SU-DHL-6 (cell line): ENCODE measurements at regions not wholly inside any gene's neighbourhood (a gene's known extent, or its start where the extent isn't known, plus 50 kb on each side); places are given as distances from the start of the nearest gene placed in this dataset.

Source experiments
- EZH2phosphoT487 ChIP-seq: fragments of 200-600 bp; sonication (generic), shearing (Covaris generic); conservative IDR thresholded peaks from 2 replicates; pipeline ENCODE4 v1.6.1; 2018; ENCODE audit warnings: mild to moderate bottlenecking, antibody characterized with exemption, low read length, moderate library complexity, mixed read lengths
- TF ChIP-seq, protein P1 (sequence below): fragments of 200-600 bp; sonication (generic); IDR thresholded peaks from one replicate; pipeline ENCODE4 v1.5.1; 2017; ENCODE audit warnings: antibody characterized with exemption, mild to moderate bottlenecking, low read length, moderate library complexity; ENCODE audit not compliant: insufficient read depth, poor library complexity, severe bottlenecking

DNA sequence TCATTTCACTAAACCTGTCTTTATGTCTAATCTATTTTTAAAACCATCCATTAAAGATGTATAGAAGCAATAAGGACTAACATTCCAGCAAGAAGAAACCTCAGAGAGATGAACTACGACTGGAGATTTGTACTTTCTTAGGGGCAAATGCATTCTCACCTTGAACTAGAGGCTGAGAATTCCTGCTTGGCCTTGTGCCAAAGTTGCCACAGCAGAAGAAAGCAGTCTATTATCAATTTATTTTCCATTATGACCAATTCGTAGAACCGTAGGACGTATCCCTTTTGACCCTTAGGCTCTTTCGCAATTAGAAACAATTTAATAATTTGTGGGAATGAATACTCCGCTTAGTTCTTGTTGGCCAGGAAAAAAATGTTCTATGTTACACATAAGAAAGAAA, 1647.4 kb upstream of the CDH9 start:
- TF ChIP-seq, protein P1, sequence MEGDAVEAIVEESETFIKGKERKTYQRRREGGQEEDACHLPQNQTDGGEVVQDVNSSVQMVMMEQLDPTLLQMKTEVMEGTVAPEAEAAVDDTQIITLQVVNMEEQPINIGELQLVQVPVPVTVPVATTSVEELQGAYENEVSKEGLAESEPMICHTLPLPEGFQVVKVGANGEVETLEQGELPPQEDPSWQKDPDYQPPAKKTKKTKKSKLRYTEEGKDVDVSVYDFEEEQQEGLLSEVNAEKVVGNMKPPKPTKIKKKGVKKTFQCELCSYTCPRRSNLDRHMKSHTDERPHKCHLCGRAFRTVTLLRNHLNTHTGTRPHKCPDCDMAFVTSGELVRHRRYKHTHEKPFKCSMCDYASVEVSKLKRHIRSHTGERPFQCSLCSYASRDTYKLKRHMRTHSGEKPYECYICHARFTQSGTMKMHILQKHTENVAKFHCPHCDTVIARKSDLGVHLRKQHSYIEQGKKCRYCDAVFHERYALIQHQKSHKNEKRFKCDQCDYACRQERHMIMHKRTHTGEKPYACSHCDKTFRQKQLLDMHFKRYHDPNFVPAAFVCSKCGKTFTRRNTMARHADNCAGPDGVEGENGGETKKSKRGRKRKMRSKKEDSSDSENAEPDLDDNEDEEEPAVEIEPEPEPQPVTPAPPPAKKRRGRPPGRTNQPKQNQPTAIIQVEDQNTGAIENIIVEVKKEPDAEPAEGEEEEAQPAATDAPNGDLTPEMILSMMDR: no peak
- no peak for TF ChIP-seq EZH2phosphoT487
